Spleen (tissue), 11 donors: ENCODE measurements at regions not wholly inside any gene's neighbourhood (a gene's known extent, or its start where the extent isn't known, plus 50 kb on each side); places are given as distances from the start of the nearest gene placed in this dataset.
A peak's percentile ranks its signal among the peaks of the same experiment; 100 is the strongest.

ENCODE experiments used
- DNase-seq: peaks from one replicate; pipeline ENCODE4 v3.0.0-alpha.2; 2020
- H3K27ac ChIP-seq, 8 donors: fragments of 200-600 bp; sonication (generic) in 7 of 8; 1 replicate in 4 of 8; 2 replicates in 4 of 8; pipeline versions ENCODE4 v1.5.0 to v1.8.0; 2016 to 2021; ENCODE audit warnings: inconsistent platforms in 4 of 8, mild to moderate bottlenecking in 4 of 8, moderate library complexity in 1 of 8
- H3K27me3 ChIP-seq, 7 donors: fragments of 200-600 bp; sonication (generic) in 6 of 7; replicated peaks in 1 of 7; 1 replicate in 4 of 7; 2 replicates in 3 of 7; pipeline versions ENCODE4 v1.5.0 to v1.8.0; 2016 to 2021; ENCODE audit warnings: inconsistent platforms in 3 of 7, mild to moderate bottlenecking in 1 of 7
- H3K36me3 ChIP-seq, 6 donors: fragments of 200-600 bp; sonication (generic) in 5 of 6; 1 replicate in 4 of 6; 2 replicates in 2 of 6; pipeline versions ENCODE4 v1.5.0 to v1.8.0; 2016 to 2021; ENCODE audit warnings: inconsistent platforms in 2 of 6
- H3K4me1 ChIP-seq, 6 donors: fragments of 200-600 bp; sonication (generic) in 5 of 6; 1 replicate in 3 of 6; 2 replicates in 3 of 6; pipeline versions ENCODE4 v1.5.0 to v1.8.0; 2016 to 2021; ENCODE audit warnings: inconsistent platforms in 3 of 6
- H3K4me3 ChIP-seq, 8 donors: fragments of 200-600 bp; sonication (generic) in 7 of 8; 1 replicate in 4 of 8; 2 replicates in 4 of 8; pipeline versions ENCODE4 v1.5.0 to v1.8.0; 2016 to 2021; ENCODE audit warnings: inconsistent platforms in 4 of 8, mild to moderate bottlenecking in 4 of 8, moderate library complexity in 2 of 8
- H3K9me3 ChIP-seq, 8 donors: fragments of 200-600 bp; sonication (generic) in 7 of 8; 1 replicate in 4 of 8; 2 replicates in 4 of 8; pipeline versions ENCODE4 v1.5.0 to v1.8.0; 2016 to 2021; ENCODE audit warnings: inconsistent platforms in 4 of 8
- CTCF ChIP-seq, 11 experiments: fragments of 200-600 bp in 7 of 11; fragments of 450-650 bp in 4 of 11; sonication (generic) in 4 of 11; IDR thresholded peaks in 8 of 11; conservative IDR thresholded peaks in 3 of 11; 1 replicate in 7 of 11; 2 replicates in 4 of 11; pipeline versions ENCODE4 v1.4.0 to v1.8.0; 2016 to 2021; ENCODE audit warnings: antibody characterized with exemption in 11 of 11, inconsistent platforms in 4 of 11, mild to moderate bottlenecking in 1 of 11
- POLR2A ChIP-seq, 3 donors: fragments of 450-650 bp; IDR thresholded peaks; one replicate each; pipeline ENCODE4 v1.5.1; 2017; ENCODE audit warnings: antibody characterized with exemption in 3 of 3, mild to moderate bottlenecking in 1 of 3
- POLR2AphosphoS5 ChIP-seq, 3 donors: sonication (generic); formaldehyde crosslinking; IDR thresholded peaks; one replicate each; pipeline ENCODE4 v1.5.1; 2017; ENCODE audit warnings: antibody characterized with exemption in 3 of 3
- WGBS, 5 donors: extraction: QIAGEN DNeasy Blood & Tissue Kit in 3 of 5; methylation state at CpG; one replicate each; pipeline versions ENCODE4 v1.1.5 to v1.1.7; 2013 to 2018; 5-methylcytosine and 5-hydroxymethylcytosine counted together
- intact Hi-C: fragments of 100-400 bp; cut with DNase I; formaldehyde crosslinking; loops from one replicate; pipeline ENCODE4 v1.15.0; 2023; ENCODE audit warnings: low total_unique reads
- donor health status: healthy with polysubstance abuse.
- donor health status: DM: no; HTN: no; CAD: no; lungs with moderate emphysema.
- donor health status: DM: no; HTN: no; CAD: no.
- donor health status: Bipolar disorder and iron deficiency.
- donor health status: healthy.
- donor health status: DM: no; HTN: no; CAD: no.
- donor health status: DM: yes; HTN: yes; CAD: no.

- Histone ChIP-seq H3K27ac (no peak overlapping the region), H3K9me3 (no peaks in the 10 kb centered on the region), H3K36me3 (no peaks in the 10 kb centered on the region), H3K27me3 (no peaks in the 10 kb centered on the region), H3K4me1 (peaks cover 0 to 19% (median 10%) of the 10 kb centered on the region in 6 donors), H3K4me3 (no peak overlapping the region)
- TF ChIP-seq POLR2AphosphoS5 (IDR thresholded peaks at IDR 0.05), result no peak
- TF ChIP-seq CTCF (IDR thresholded peaks at IDR 0.05 in 8 of 11, conservative IDR thresholded peaks at IDR 0.05 in 3 of 11), result no peak
- TF ChIP-seq POLR2A (IDR thresholded peaks at IDR 0.05), result no peak
- intact Hi-C loops, result no loop called here
- WGBS, 5 donors, result 74 to 94% (median 86%) methylated on average over 10 to 12 of the region's 12 CpGs
- DNase-seq, result no peak
These were observed 80.6 kb downstream of the LSM3 start for GRCh38 chr3:14258906-14259904.

- Histone ChIP-seq H3K4me3 (no peak overlapping the region), H3K9me3 (no peaks in the 10 kb centered on the region), H3K27me3 (no peaks in the 10 kb centered on the region), H3K27ac (no peak overlapping the region), H3K36me3 (no peaks in the 10 kb centered on the region), H3K4me1 (peaks cover 0 to 19% (median 10%) of the 10 kb centered on the region in 6 donors)
- TF ChIP-seq POLR2AphosphoS5 (IDR thresholded peaks at IDR 0.05) (no peak), CTCF (IDR thresholded peaks at IDR 0.05 in 8 of 11, conservative IDR thresholded peaks at IDR 0.05 in 3 of 11) (no peak), POLR2A (IDR thresholded peaks at IDR 0.05) (no peak)
- no peak for DNase-seq
- WGBS, 5 donors, result 67 to 86% (median 80%) methylated on average over 7 of the region's 7 CpGs
- intact Hi-C loops, result loop anchor here (5.0 kb wide), 1 partner anchor 207 kb away; no protein-coding TSS in a partner anchor
These were observed 81.8 kb downstream of the LSM3 start for GRCh38 chr3:14260463-14260862.

- Histone ChIP-seq H3K27me3 (no peaks in the 10 kb centered on the region), H3K9me3 (no peaks in the 10 kb centered on the region), H3K4me3 (no peak overlapping the region), H3K4me1 (peaks cover 0 to 19% (median 10%) of the 10 kb centered on the region in 6 donors), H3K27ac (no peak overlapping the region), H3K36me3 (no peaks in the 10 kb centered on the region)
- peak; percentile 42 to 57 (median 54) for TF ChIP-seq POLR2AphosphoS5 (IDR thresholded peaks at IDR 0.05)
- TF ChIP-seq CTCF (IDR thresholded peaks at IDR 0.05 in 8 of 11, conservative IDR thresholded peaks at IDR 0.05 in 3 of 11), result peak; percentile 90 to 98 (median 96)
- no peak for TF ChIP-seq POLR2A (IDR thresholded peaks at IDR 0.05)
- 16 to 21% (median 17%) methylated on average over 8 of the region's 8 CpGs for WGBS, 5 donors
- DNase-seq, result peak; percentile 94
- intact Hi-C loops, result loop anchor here (5.0 kb wide), 1 partner anchor 206 kb away; no protein-coding TSS in a partner anchor
These were observed 82.6 kb downstream of the LSM3 start for GRCh38 chr3:14261229-14261628.

GRCh38 chr3:14262212-14262611 lies 83.6 kb downstream of the LSM3 start:
- intact Hi-C loops, result loop anchor here (5.0 kb wide), 1 partner anchor 205 kb away; no protein-coding TSS in a partner anchor
- H3K27ac ChIP-seq, result no peak overlapping the region
- H3K36me3 ChIP-seq, result no peaks in the 10 kb centered on the region
- peaks cover 0 to 16% (median 10%) of the 10 kb centered on the region in 6 donors for H3K4me1 ChIP-seq
- no peak overlapping the region for H3K4me3 ChIP-seq
- DNase-seq, result peak; percentile 25
- 64 to 89% (median 85%) methylated on average over 1 of the region's 1 CpG for WGBS, 5 donors
- H3K9me3 ChIP-seq, result no peaks in the 10 kb centered on the region
- no peaks in the 10 kb centered on the region for H3K27me3 ChIP-seq
- TF ChIP-seq POLR2AphosphoS5 (IDR thresholded peaks at IDR 0.05), result peak in 1 of 3 donors; percentile 5
- no peak for TF ChIP-seq POLR2A (IDR thresholded peaks at IDR 0.05)
- peak in 1 of 11 experiments; percentile 17 for TF ChIP-seq CTCF (IDR thresholded peaks at IDR 0.05 in 8 of 11, conservative IDR thresholded peaks at IDR 0.05 in 3 of 11)
